CD8-positive, alpha-beta memory T cell (primary cell): ENCODE measurements at regions not wholly inside any gene's neighbourhood (a gene's known extent, or its start where the extent isn't known, plus 50 kb on each side); places are given as distances from the start of the nearest gene placed in this dataset.
A peak's percentile ranks its signal among the peaks of the same experiment; 100 is the strongest.
"Not testable (repeated sequence)": the region's sequence is repeated elsewhere in the genome, so short reads cannot be mapped to it uniquely, and the experiment has no call there.

ENCODE experiments used
- CTCF ChIA-PET: fragments of 350-600 bp; sonication (Branson Sonifier 250); formaldehyde crosslinking; loops from one replicate; lab custom pipeline; 2021; ENCODE audit warnings: antibody characterized with exemption; lab: Charles Lee
- POLR2A ChIA-PET: fragments of 350-600 bp; sonication (Branson Sonifier 250); formaldehyde crosslinking; loops from one replicate; lab custom pipeline; 2021; ENCODE audit warnings: antibody characterized with exemption; lab: Charles Lee
- DNase-seq, 5 donors: peaks; one replicate each; pipeline versions ENCODE4 v3.0.0 to v3.0.0-alpha.2; 2020 to 2022; ENCODE audit warnings: mixed read lengths in 1 of 5
- H3K27ac ChIP-seq: one replicate; pipeline ENCODE4 v1.7.0; 2013; ENCODE audit warnings: low read depth, mild to moderate bottlenecking, low read length, moderate library complexity
- H3K27me3 ChIP-seq: 2 replicates; pipeline ENCODE4 v1.7.0; 2013; ENCODE audit warnings: low read length, mild to moderate bottlenecking; ENCODE audit not compliant: insufficient read depth, poor library complexity, severe bottlenecking
- H3K36me3 ChIP-seq: 2 replicates; pipeline ENCODE4 v1.7.0; 2013; ENCODE audit warnings: mild to moderate bottlenecking, low read length, moderate library complexity; ENCODE audit not compliant: insufficient read depth
- H3K4me1 ChIP-seq: 2 replicates; pipeline ENCODE4 v1.7.0; 2013; ENCODE audit warnings: mild to moderate bottlenecking, low read length, moderate library complexity; ENCODE audit not compliant: insufficient read depth
- H3K4me3 ChIP-seq: 2 replicates; pipeline ENCODE4 v1.7.0; 2013; ENCODE audit warnings: mild to moderate bottlenecking, low read length
- H3K9me3 ChIP-seq: 2 replicates; pipeline ENCODE4 v1.7.0; 2013; ENCODE audit warnings: mild to moderate bottlenecking, low read length
- H3K27ac Mint-ChIP-seq, 8 donors: one replicate each; pipeline ENCODE4 v1.8.0; 2020 to 2021; ENCODE audit warnings: mixed read lengths in 8 of 8, mild to moderate bottlenecking in 6 of 8, inconsistent platforms in 3 of 8, moderate library complexity in 3 of 8
- H3K27me3 Mint-ChIP-seq, 2 donors: one replicate each; pipeline ENCODE4 v1.8.0; 2020 to 2021; ENCODE audit warnings: mixed read lengths in 2 of 2, mild to moderate bottlenecking in 1 of 2, moderate library complexity in 1 of 2
- H3K36me3 Mint-ChIP-seq, 3 donors: one replicate each; pipeline ENCODE4 v1.8.0; 2020 to 2021; ENCODE audit warnings: mixed read lengths in 3 of 3, inconsistent platforms in 1 of 3, mild to moderate bottlenecking in 1 of 3
- H3K4me1 Mint-ChIP-seq, 3 donors: one replicate each; pipeline ENCODE4 v1.8.0; 2020 to 2021; ENCODE audit warnings: mixed read lengths in 3 of 3, inconsistent platforms in 1 of 3, mild to moderate bottlenecking in 1 of 3
- H3K4me3 Mint-ChIP-seq, 7 donors: one replicate each; pipeline ENCODE4 v1.8.0; 2020 to 2021; ENCODE audit warnings: mixed read lengths in 7 of 7, mild to moderate bottlenecking in 6 of 7, moderate library complexity in 4 of 7, inconsistent platforms in 2 of 7
- H3K9me3 Mint-ChIP-seq, 5 donors: one replicate each; pipeline ENCODE4 v1.8.0; 2020 to 2022; ENCODE audit warnings: mixed read lengths in 5 of 5, mild to moderate bottlenecking in 3 of 5, moderate library complexity in 2 of 5, inconsistent platforms in 1 of 5

GRCh38 chr3:185995352-185995751, 57.5 kb upstream of the TRA2B start:
- POLR2A ChIA-PET = no interaction called here
- no peaks in the 10 kb centered on the region for H3K4me1 Mint-ChIP-seq
- H3K9me3 Mint-ChIP-seq = no peaks in the 10 kb centered on the region
- peaks cover 3 to 12% of the 10 kb centered on the region in 2 donors for H3K27me3 Mint-ChIP-seq
- Histone ChIP-seq H3K27me3 (no peaks in the 10 kb centered on the region), H3K36me3 (no peaks in the 10 kb centered on the region), H3K4me3 (no peak overlapping the region), H3K9me3 (no peaks in the 10 kb centered on the region), H3K4me1 (no peaks in the 10 kb centered on the region), H3K27ac (no peak overlapping the region)
- no peak overlapping the region for H3K27ac Mint-ChIP-seq
- H3K36me3 Mint-ChIP-seq = no peaks in the 10 kb centered on the region
- no peak for DNase-seq
- CTCF ChIA-PET = interaction anchor here (1.1 to 1.2 kb wide), 2 partner anchors 619 to 621 kb away, joined by 4 read pairs; no protein-coding TSS in a partner anchor
- no peak overlapping the region for H3K4me3 Mint-ChIP-seq

- H3K27ac ChIP-seq = no peak overlapping the region
- H3K9me3 ChIP-seq = no peaks in the 10 kb centered on the region
- Mint-ChIP-seq H3K4me3 (no peak overlapping the region), H3K9me3 (no peaks in the 10 kb centered on the region), H3K27ac (no peak overlapping the region), H3K36me3 (no peaks in the 10 kb centered on the region), H3K4me1 (no peaks in the 10 kb centered on the region), H3K27me3 (peaks cover 0 to 5% of the 10 kb centered on the region in 2 donors)
- no peaks in the 10 kb centered on the region for H3K27me3 ChIP-seq
- ChIA-PET CTCF (interaction anchor here (0.8 kb wide), 1 partner anchor 10 kb away, joined by 3 read pairs; no protein-coding TSS in a partner anchor), POLR2A (no interaction called here)
- no peak overlapping the region for H3K4me3 ChIP-seq
- H3K4me1 ChIP-seq = no peaks in the 10 kb centered on the region
- H3K36me3 ChIP-seq = no peaks in the 10 kb centered on the region
- DNase-seq = no peak
Observed at GRCh38 chr3:185992831-185993374, 55.1 kb upstream of the TRA2B start.

GRCh38 chr3:185990995-185991394, 53.2 kb upstream of the TRA2B start:
- H3K27ac ChIP-seq, H3K27me3 ChIP-seq, H3K27ac Mint-ChIP-seq, H3K9me3 ChIP-seq, H3K4me3 ChIP-seq, H3K36me3 Mint-ChIP-seq, H3K4me1 ChIP-seq, H3K27me3 Mint-ChIP-seq, H3K4me3 Mint-ChIP-seq, H3K36me3 ChIP-seq, H3K9me3 Mint-ChIP-seq, H3K4me1 Mint-ChIP-seq, DNase-seq: not testable (repeated sequence)
- CTCF ChIA-PET = interaction anchor here (1.1 kb wide), 1 partner anchor 16 kb away, joined by 3 read pairs; no protein-coding TSS in a partner anchor
- POLR2A ChIA-PET = interaction anchor here (0.6 kb wide), 1 partner anchor 443 kb away, joined by 3 read pairs; no protein-coding TSS in a partner anchor

- CTCF ChIA-PET = interaction anchor here (1.1 to 3.5 kb wide), 3 partner anchors 16 to 627 kb away, joined by 3 to 9 read pairs (median 4); no protein-coding TSS in a partner anchor
- no peak overlapping the region for H3K4me3 ChIP-seq
- no peaks in the 10 kb centered on the region for H3K4me1 ChIP-seq
- no peaks in the 10 kb centered on the region for H3K27me3 ChIP-seq
- Mint-ChIP-seq H3K36me3 (no peaks in the 10 kb centered on the region), H3K9me3 (no peaks in the 10 kb centered on the region), H3K27me3 (peaks cover 0 to 3% of the 10 kb centered on the region in 2 donors), H3K4me1 (no peaks in the 10 kb centered on the region), H3K4me3 (no peak overlapping the region), H3K27ac (no peak overlapping the region)
- no peaks in the 10 kb centered on the region for H3K36me3 ChIP-seq
- H3K27ac ChIP-seq = no peak overlapping the region
- DNase-seq = no peak
- no peaks in the 10 kb centered on the region for H3K9me3 ChIP-seq
- POLR2A ChIA-PET = no interaction called here
Observed at GRCh38 chr3:185989511-185989910, 51.7 kb upstream of the TRA2B start.

- Histone ChIP-seq H3K27ac (no peak overlapping the region), H3K27me3 (no peaks in the 10 kb centered on the region), H3K4me1 (peaks cover 2% of the 10 kb centered on the region), H3K36me3 (no peaks in the 10 kb centered on the region), H3K9me3 (no peaks in the 10 kb centered on the region), H3K4me3 (no peak overlapping the region)
- H3K4me1 Mint-ChIP-seq = no peaks in the 10 kb centered on the region
- H3K4me3 Mint-ChIP-seq = no peak overlapping the region
- H3K36me3 Mint-ChIP-seq = no peaks in the 10 kb centered on the region
- ChIA-PET POLR2A (no interaction called here), CTCF (interaction anchor here (1.1 to 3.5 kb wide), 4 partner anchors 11 to 628 kb away, joined by 3 to 15 read pairs (median 6); no protein-coding TSS in a partner anchor)
- DNase-seq = no peak
- H3K9me3 Mint-ChIP-seq = no peaks in the 10 kb centered on the region
- peaks cover 0 to 3% of the 10 kb centered on the region in 2 donors for H3K27me3 Mint-ChIP-seq
- no peak overlapping the region for H3K27ac Mint-ChIP-seq
Observed at GRCh38 chr3:185988816-185989175, 51.0 kb upstream of the TRA2B start.

- H3K27me3 ChIP-seq = no peaks in the 10 kb centered on the region
- ChIA-PET CTCF (interaction anchor here (1.1 to 3.5 kb wide), 7 partner anchors 11 to 629 kb away, joined by 3 to 15 read pairs (median 4); no protein-coding TSS in a partner anchor), POLR2A (no interaction called here)
- no peaks in the 10 kb centered on the region for H3K9me3 ChIP-seq
- H3K36me3 ChIP-seq = no peaks in the 10 kb centered on the region
- Mint-ChIP-seq H3K27me3 (peaks cover 4 to 5% of the 10 kb centered on the region in 2 donors), H3K4me3 (no peak overlapping the region), H3K4me1 (peaks cover 0 to 5% (median 4%) of the 10 kb centered on the region in 3 donors), H3K9me3 (no peaks in the 10 kb centered on the region), H3K27ac (peak overlapping the region in 1 of 8 donors; percentile 36), H3K36me3 (no peaks in the 10 kb centered on the region)
- no peak overlapping the region for H3K4me3 ChIP-seq
- DNase-seq = no peak
- H3K27ac ChIP-seq = no peak overlapping the region
- H3K4me1 ChIP-seq = peaks cover 7% of the 10 kb centered on the region
Observed at GRCh38 chr3:185988080-185988815, 50.4 kb upstream of the TRA2B start.
